Peyer's patch (tissue), 4 donors: ENCODE measurements at regions not wholly inside any gene's neighbourhood (a gene's known extent, or its start where the extent isn't known, plus 50 kb on each side); places are given as distances from the start of the nearest gene placed in this dataset.

ENCODE experiments used
- POLR2A ChIP-seq, 2 donors: fragments of 450-650 bp; IDR thresholded peaks; one replicate each; pipeline ENCODE4 v1.5.1; 2017; ENCODE audit warnings: antibody characterized with exemption in 2 of 2, mild to moderate bottlenecking in 2 of 2, moderate library complexity in 2 of 2
- TF ChIP-seq, protein P1 (sequence below), 6 experiments: fragments of 450-650 bp in 4 of 6; fragments of 200-600 bp in 2 of 6; sonication (generic) in 1 of 6; IDR thresholded peaks; one replicate each; pipeline ENCODE4 v1.5.1; 2017 to 2019; ENCODE audit warnings: antibody characterized with exemption in 6 of 6, mild to moderate bottlenecking in 3 of 6, moderate library complexity in 1 of 6

DNA sequence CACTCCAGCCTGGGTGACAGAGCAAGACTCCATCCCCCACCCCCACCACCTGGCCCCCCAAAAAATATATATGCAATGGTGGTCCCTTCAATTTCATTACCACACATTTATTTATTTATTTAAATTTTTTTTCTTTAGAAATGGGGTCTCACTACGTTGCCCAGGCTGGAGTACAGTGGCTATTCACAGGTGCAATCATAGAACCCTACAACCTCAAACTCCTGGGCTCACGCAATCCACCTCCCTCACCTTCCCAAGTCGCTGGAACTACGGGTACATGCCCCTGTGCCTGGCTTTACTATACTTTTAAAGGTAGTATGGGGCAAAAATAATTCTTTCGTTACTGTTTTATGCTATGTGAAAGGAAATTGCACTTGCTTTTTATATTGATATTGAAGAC, 50.9 kb upstream of the EP300 start:
- TF ChIP-seq, protein P1, sequence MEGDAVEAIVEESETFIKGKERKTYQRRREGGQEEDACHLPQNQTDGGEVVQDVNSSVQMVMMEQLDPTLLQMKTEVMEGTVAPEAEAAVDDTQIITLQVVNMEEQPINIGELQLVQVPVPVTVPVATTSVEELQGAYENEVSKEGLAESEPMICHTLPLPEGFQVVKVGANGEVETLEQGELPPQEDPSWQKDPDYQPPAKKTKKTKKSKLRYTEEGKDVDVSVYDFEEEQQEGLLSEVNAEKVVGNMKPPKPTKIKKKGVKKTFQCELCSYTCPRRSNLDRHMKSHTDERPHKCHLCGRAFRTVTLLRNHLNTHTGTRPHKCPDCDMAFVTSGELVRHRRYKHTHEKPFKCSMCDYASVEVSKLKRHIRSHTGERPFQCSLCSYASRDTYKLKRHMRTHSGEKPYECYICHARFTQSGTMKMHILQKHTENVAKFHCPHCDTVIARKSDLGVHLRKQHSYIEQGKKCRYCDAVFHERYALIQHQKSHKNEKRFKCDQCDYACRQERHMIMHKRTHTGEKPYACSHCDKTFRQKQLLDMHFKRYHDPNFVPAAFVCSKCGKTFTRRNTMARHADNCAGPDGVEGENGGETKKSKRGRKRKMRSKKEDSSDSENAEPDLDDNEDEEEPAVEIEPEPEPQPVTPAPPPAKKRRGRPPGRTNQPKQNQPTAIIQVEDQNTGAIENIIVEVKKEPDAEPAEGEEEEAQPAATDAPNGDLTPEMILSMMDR (IDR thresholded peaks at IDR 0.05), result no peak
- no peak for TF ChIP-seq POLR2A (IDR thresholded peaks at IDR 0.05)
